ENCODE measurements at regions not wholly inside any gene's neighbourhood (a gene's known extent, or its start where the extent isn't known, plus 50 kb on each side); places are given as distances from the start of the nearest gene placed in this dataset.
"Not testable (repeated sequence)": the region's sequence is repeated elsewhere in the genome, so short reads cannot be mapped to it uniquely, and the experiment has no call there.

- no peaks in the 10 kb centered on the region for H3K4me1 ChIP-seq
- ATAC-seq (no peak), DNase-seq (no peak)
- H3K27ac ChIP-seq: no peak overlapping the region
- in situ Hi-C loops (cut with MboI; ENCODE audit: low sequenced_read_pairs in 4 of 4) (no loop called here), intact Hi-C loops (cut with DNase I; ENCODE audit: low total_unique reads) (no loop called here)
- no peaks in the 10 kb centered on the region for H3K36me3 ChIP-seq
- H3K9me3 ChIP-seq: no peaks in the 10 kb centered on the region
- no peak overlapping the region for H3K4me3 ChIP-seq
- no peaks in the 10 kb centered on the region for H3K27me3 ChIP-seq
- TF ChIP-seq POLR2A (IDR thresholded peaks at IDR 0.05): no peak
- TF ChIP-seq CTCF (IDR thresholded peaks at IDR 0.05 in 4 of 5, conservative IDR thresholded peaks at IDR 0.05 in 1 of 5): no peak
Measured at GRCh38 chr5:25974451-25974850, 1063.9 kb downstream of the CDH9 start.

GRCh38 chr5:25970906-25971489 lies 1067.4 kb downstream of the CDH9 start:
- TF ChIP-seq POLR2A (IDR thresholded peaks at IDR 0.05) (no peak), CTCF (IDR thresholded peaks at IDR 0.05 in 4 of 5, conservative IDR thresholded peaks at IDR 0.05 in 1 of 5) (no peak)
- no peaks in the 10 kb centered on the region for H3K4me1 ChIP-seq
- no peak overlapping the region for H3K27ac ChIP-seq
- no peaks in the 10 kb centered on the region for H3K36me3 ChIP-seq
- H3K4me3 ChIP-seq: no peak overlapping the region
- in situ Hi-C loops (cut with MboI; ENCODE audit: low sequenced_read_pairs in 4 of 4): no loop called here
- H3K9me3 ChIP-seq: no peaks in the 10 kb centered on the region
- intact Hi-C loops (cut with DNase I; ENCODE audit: low total_unique reads): no loop called here
- DNase-seq (no peak), ATAC-seq (no peak)
- no peaks in the 10 kb centered on the region for H3K27me3 ChIP-seq

- H3K4me1 ChIP-seq; DNase-seq; H3K36me3 ChIP-seq; ATAC-seq; H3K27me3 ChIP-seq; H3K27ac ChIP-seq; intact Hi-C loops (cut with DNase I; ENCODE audit: low total_unique reads); H3K9me3 ChIP-seq; in situ Hi-C loops (cut with MboI; ENCODE audit: low sequenced_read_pairs in 4 of 4); H3K4me3 ChIP-seq: not testable (repeated sequence)
Measured at GRCh38 chr5:25969042-25969441, 1069.3 kb downstream of the CDH9 start.

- no peak overlapping the region for H3K4me3 ChIP-seq
Measured at GRCh38 chr5:25964009-25964372, 1074.4 kb downstream of the CDH9 start.

More at GRCh38 chr5:25964009-25964372, 1074.4 kb downstream of the CDH9 start:
- H3K4me1 ChIP-seq: no peaks in the 10 kb centered on the region
- intact Hi-C loops (cut with DNase I; ENCODE audit: low total_unique reads): no loop called here
- ATAC-seq (no peak), DNase-seq (no peak)
- H3K27me3 ChIP-seq: no peaks in the 10 kb centered on the region
- H3K36me3 ChIP-seq: no peaks in the 10 kb centered on the region
- H3K9me3 ChIP-seq: no peaks in the 10 kb centered on the region
- in situ Hi-C loops (cut with MboI; ENCODE audit: low sequenced_read_pairs in 4 of 4): no loop called here
- H3K27ac ChIP-seq: no peak overlapping the region
- TF ChIP-seq POLR2A (IDR thresholded peaks at IDR 0.05) (no peak), CTCF (IDR thresholded peaks at IDR 0.05 in 4 of 5, conservative IDR thresholded peaks at IDR 0.05 in 1 of 5) (no peak)

Measured in gastrocnemius medialis (tissue), 4 donors.